ENCODE measurements at regions not wholly inside any gene's neighbourhood (a gene's known extent, or its start where the extent isn't known, plus 50 kb on each side); places are given as distances from the start of the nearest gene placed in this dataset.

GRCh38 chr6:106731843-106732160, 102.4 kb downstream of the QRSL1 start:
- H3K9me3 ChIP-seq = no peaks in the 10 kb centered on the region
- H3K4me3 ChIP-seq = no peak overlapping the region
- H3K27ac ChIP-seq = no peak overlapping the region
- intact Hi-C loops (cut with DNase I) = no loop called here
- H3K36me3 ChIP-seq = no peaks in the 10 kb centered on the region
- no peaks in the 10 kb centered on the region for H3K27me3 ChIP-seq
- no peak for TF ChIP-seq CTCF (IDR thresholded peaks at IDR 0.05)
- TF ChIP-seq POLR2AphosphoS5 (IDR thresholded peaks at IDR 0.05; ENCODE audit: insufficient read depth in 1 of 2, low read depth in 1 of 2) = no peak
- TF ChIP-seq POLR2A (IDR thresholded peaks at IDR 0.05) = no peak
- H3K4me1 ChIP-seq = peaks cover under 1% of the 10 kb centered on the region
- no peak for DNase-seq (ENCODE audit: extremely low spot score in 2 of 2)

GRCh38 chr6:106731144-106731842, 101.9 kb downstream of the QRSL1 start:
- H3K27ac ChIP-seq = no peak overlapping the region
- DNase-seq (ENCODE audit: extremely low spot score in 2 of 2) = no peak
- no peaks in the 10 kb centered on the region for H3K9me3 ChIP-seq
- TF ChIP-seq POLR2AphosphoS5 (IDR thresholded peaks at IDR 0.05; ENCODE audit: insufficient read depth in 1 of 2, low read depth in 1 of 2) (no peak), CTCF (IDR thresholded peaks at IDR 0.05) (no peak), POLR2A (IDR thresholded peaks at IDR 0.05) (no peak)
- H3K4me3 ChIP-seq = no peak overlapping the region
- intact Hi-C loops (cut with DNase I) = no loop called here
- no peaks in the 10 kb centered on the region for H3K36me3 ChIP-seq
- H3K27me3 ChIP-seq = no peaks in the 10 kb centered on the region
- no peaks in the 10 kb centered on the region for H3K4me1 ChIP-seq

GRCh38 chr6:106730718-106731117, 101.3 kb downstream of the QRSL1 start:
- intact Hi-C loops (cut with DNase I) = no loop called here
- TF ChIP-seq POLR2A (IDR thresholded peaks at IDR 0.05) (no peak), CTCF (IDR thresholded peaks at IDR 0.05) (no peak), POLR2AphosphoS5 (IDR thresholded peaks at IDR 0.05; ENCODE audit: insufficient read depth in 1 of 2, low read depth in 1 of 2) (no peak)
- H3K27ac ChIP-seq = no peak overlapping the region

GRCh38 chr6:106730264-106730663, 100.9 kb downstream of the QRSL1 start:
- intact Hi-C loops (cut with DNase I) = no loop called here
- TF ChIP-seq CTCF (IDR thresholded peaks at IDR 0.05) (no peak), POLR2A (IDR thresholded peaks at IDR 0.05) (no peak), POLR2AphosphoS5 (IDR thresholded peaks at IDR 0.05; ENCODE audit: insufficient read depth in 1 of 2, low read depth in 1 of 2) (no peak)
- no peak overlapping the region for H3K27ac ChIP-seq

More at GRCh38 chr6:106730718-106731117, 101.3 kb downstream of the QRSL1 start:
- H3K36me3 ChIP-seq = no peaks in the 10 kb centered on the region
- H3K27me3 ChIP-seq = no peaks in the 10 kb centered on the region
- no peaks in the 10 kb centered on the region for H3K9me3 ChIP-seq
- H3K4me1 ChIP-seq = no peaks in the 10 kb centered on the region
- H3K4me3 ChIP-seq = no peak overlapping the region
- no peak for DNase-seq (ENCODE audit: extremely low spot score in 2 of 2)

GRCh38 chr6:106729841-106730240, 100.5 kb downstream of the QRSL1 start:
- intact Hi-C loops (cut with DNase I) = no loop called here
- no peak overlapping the region for H3K27ac ChIP-seq
- no peak for TF ChIP-seq POLR2A (IDR thresholded peaks at IDR 0.05)
- TF ChIP-seq POLR2AphosphoS5 (IDR thresholded peaks at IDR 0.05; ENCODE audit: insufficient read depth in 1 of 2, low read depth in 1 of 2) = no peak
- TF ChIP-seq CTCF (IDR thresholded peaks at IDR 0.05) = no peak
- H3K4me1 ChIP-seq = no peaks in the 10 kb centered on the region
- no peaks in the 10 kb centered on the region for H3K27me3 ChIP-seq
- H3K36me3 ChIP-seq = no peaks in the 10 kb centered on the region
- H3K4me3 ChIP-seq = no peak overlapping the region
- H3K9me3 ChIP-seq = no peaks in the 10 kb centered on the region
- DNase-seq (ENCODE audit: extremely low spot score in 2 of 2) = no peak

More at GRCh38 chr6:106730264-106730663, 100.9 kb downstream of the QRSL1 start:
- H3K4me3 ChIP-seq = no peak overlapping the region
- no peaks in the 10 kb centered on the region for H3K9me3 ChIP-seq
- no peak for DNase-seq (ENCODE audit: extremely low spot score in 2 of 2)
- H3K36me3 ChIP-seq = no peaks in the 10 kb centered on the region
- no peaks in the 10 kb centered on the region for H3K4me1 ChIP-seq
- no peaks in the 10 kb centered on the region for H3K27me3 ChIP-seq
